MM.1S (cell line): ENCODE measurements at regions not wholly inside any gene's neighbourhood (a gene's known extent, or its start where the extent isn't known, plus 50 kb on each side); places are given as distances from the start of the nearest gene placed in this dataset.

ENCODE experiments used
- DNase-seq: peaks from one replicate; pipeline ENCODE4 v3.0.0-alpha.2; 2015
- H2AFZ ChIP-seq: fragments of 300-600 bp; sonication (generic); 2 replicates; pipeline ENCODE4 v1.6.0; 2016; ENCODE audit warnings: antibody characterized with exemption, low read length
- H3F3A ChIP-seq: fragments of 300-600 bp; sonication (generic); 2 replicates; pipeline ENCODE4 v1.6.1; 2016; ENCODE audit warnings: mild to moderate bottlenecking, antibody characterized with exemption, low read length, moderate library complexity, mixed read lengths; ENCODE audit not compliant: insufficient read depth
- H3K27ac ChIP-seq: fragments of 300-600 bp; sonication (generic); 2 replicates; pipeline ENCODE4 v1.5.1; 2016; ENCODE audit warnings: mild to moderate bottlenecking, low read length
- H3K27me3 ChIP-seq: fragments of 300-600 bp; sonication (generic); replicated peaks from 2 replicates; pipeline ENCODE4 v1.6.0; 2016; ENCODE audit warnings: low read length; ENCODE audit not compliant: insufficient read depth
- H3K36me3 ChIP-seq: fragments of 300-600 bp; sonication (generic); replicated peaks from 2 replicates; pipeline ENCODE4 v1.6.1; 2016; ENCODE audit warnings: mild to moderate bottlenecking, low read length, mixed read lengths; ENCODE audit not compliant: insufficient read depth
- H3K4me1 ChIP-seq: fragments of 300-600 bp; sonication (generic); 2 replicates; pipeline ENCODE4 v1.6.1; 2016; ENCODE audit warnings: low read length, mixed read lengths
- H3K4me2 ChIP-seq: fragments of 300-600 bp; sonication (generic); 2 replicates; pipeline ENCODE4 v1.6.0; 2016; ENCODE audit warnings: low read depth, low read length
- H3K4me3 ChIP-seq: fragments of 300-600 bp; sonication (generic); 2 replicates; pipeline ENCODE4 v1.5.1; 2016; ENCODE audit warnings: low read length, mixed read lengths
- H3K79me2 ChIP-seq: fragments of 300-600 bp; sonication (generic); 2 replicates; pipeline ENCODE4 v1.6.1; 2016; ENCODE audit warnings: mixed run types, low read length, mixed read lengths
- H3K9ac ChIP-seq: fragments of 300-600 bp; sonication (generic); 2 replicates; pipeline ENCODE4 v1.6.1; 2016; ENCODE audit warnings: low read length, mixed read lengths
- H3K9me2 ChIP-seq: fragments of 300-600 bp; sonication (generic); replicated peaks from 2 replicates; pipeline ENCODE4 v1.6.1; 2016; ENCODE audit warnings: mild to moderate bottlenecking, low read length, mixed read lengths; ENCODE audit not compliant: insufficient read depth
- H3K9me3 ChIP-seq: fragments of 300-600 bp; sonication (generic); replicated peaks from 2 replicates; pipeline ENCODE4 v1.6.1; 2016; ENCODE audit warnings: mild to moderate bottlenecking, low read length, mixed read lengths; ENCODE audit not compliant: insufficient read depth
- H4K20me1 ChIP-seq: fragments of 300-600 bp; sonication (generic); 2 replicates; pipeline ENCODE4 v1.6.1; 2016; ENCODE audit warnings: mild to moderate bottlenecking, low read length, moderate library complexity, mixed read lengths; ENCODE audit not compliant: insufficient read depth
- EZH2 ChIP-seq: fragments of 300-600 bp; sonication (generic); optimal IDR thresholded peaks from 2 replicates; pipeline ENCODE3; 2017; ENCODE audit warnings: low read depth, mild to moderate bottlenecking, antibody characterized with exemption, low read length, mixed read lengths
- EZH2phosphoT487 ChIP-seq: fragments of 300-600 bp; sonication (generic); IDR thresholded peaks from 2 replicates; pipeline ENCODE4 v1.6.1; 2018; ENCODE audit warnings: antibody characterized with exemption, low read length
- TF ChIP-seq, protein P1 (sequence below): fragments of 300-600 bp; sonication (generic); IDR thresholded peaks from 2 replicates; pipeline ENCODE4 v1.5.1; 2016; ENCODE audit warnings: antibody characterized with exemption, low read length, mixed read lengths

DNA sequence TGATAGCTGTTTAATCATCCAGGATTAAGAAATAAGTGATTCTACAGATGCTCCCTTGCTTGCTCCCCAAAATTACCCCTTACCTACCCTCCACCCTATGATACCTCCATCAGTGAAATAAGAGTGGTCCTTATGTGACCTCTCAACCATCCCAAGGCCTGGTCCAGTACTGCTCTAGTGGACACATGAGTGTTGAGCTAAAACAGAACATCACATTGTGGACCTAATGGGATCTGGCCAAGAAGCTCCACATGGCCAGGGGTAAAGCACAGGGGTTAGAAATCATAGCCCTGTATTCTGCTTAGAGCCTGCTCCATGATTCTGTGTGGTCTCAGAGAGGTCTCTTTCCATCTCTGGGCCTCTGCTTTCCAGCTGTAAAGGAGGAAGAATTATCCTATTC is 355.6 kb downstream of the TNS1 start:
- Histone ChIP-seq H3K4me1 (no peaks in the 10 kb centered on the region), H3K9me3 (no peaks in the 10 kb centered on the region), H3K36me3 (no peaks in the 10 kb centered on the region), H3F3A (no peaks in the 10 kb centered on the region), H3K9ac (no peak overlapping the region), H3K27me3 (no peaks in the 10 kb centered on the region), H3K4me2 (no peak overlapping the region), H3K79me2 (no peaks in the 10 kb centered on the region), H4K20me1 (no peaks in the 10 kb centered on the region), H3K9me2 (no peaks in the 10 kb centered on the region), H3K27ac (no peak overlapping the region), H3K4me3 (no peak overlapping the region), H2AFZ (no peak overlapping the region)
- no peak for DNase-seq
- TF ChIP-seq EZH2 (no peak), EZH2phosphoT487 (no peak)
- TF ChIP-seq, protein P1, sequence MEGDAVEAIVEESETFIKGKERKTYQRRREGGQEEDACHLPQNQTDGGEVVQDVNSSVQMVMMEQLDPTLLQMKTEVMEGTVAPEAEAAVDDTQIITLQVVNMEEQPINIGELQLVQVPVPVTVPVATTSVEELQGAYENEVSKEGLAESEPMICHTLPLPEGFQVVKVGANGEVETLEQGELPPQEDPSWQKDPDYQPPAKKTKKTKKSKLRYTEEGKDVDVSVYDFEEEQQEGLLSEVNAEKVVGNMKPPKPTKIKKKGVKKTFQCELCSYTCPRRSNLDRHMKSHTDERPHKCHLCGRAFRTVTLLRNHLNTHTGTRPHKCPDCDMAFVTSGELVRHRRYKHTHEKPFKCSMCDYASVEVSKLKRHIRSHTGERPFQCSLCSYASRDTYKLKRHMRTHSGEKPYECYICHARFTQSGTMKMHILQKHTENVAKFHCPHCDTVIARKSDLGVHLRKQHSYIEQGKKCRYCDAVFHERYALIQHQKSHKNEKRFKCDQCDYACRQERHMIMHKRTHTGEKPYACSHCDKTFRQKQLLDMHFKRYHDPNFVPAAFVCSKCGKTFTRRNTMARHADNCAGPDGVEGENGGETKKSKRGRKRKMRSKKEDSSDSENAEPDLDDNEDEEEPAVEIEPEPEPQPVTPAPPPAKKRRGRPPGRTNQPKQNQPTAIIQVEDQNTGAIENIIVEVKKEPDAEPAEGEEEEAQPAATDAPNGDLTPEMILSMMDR: no peak

DNA sequence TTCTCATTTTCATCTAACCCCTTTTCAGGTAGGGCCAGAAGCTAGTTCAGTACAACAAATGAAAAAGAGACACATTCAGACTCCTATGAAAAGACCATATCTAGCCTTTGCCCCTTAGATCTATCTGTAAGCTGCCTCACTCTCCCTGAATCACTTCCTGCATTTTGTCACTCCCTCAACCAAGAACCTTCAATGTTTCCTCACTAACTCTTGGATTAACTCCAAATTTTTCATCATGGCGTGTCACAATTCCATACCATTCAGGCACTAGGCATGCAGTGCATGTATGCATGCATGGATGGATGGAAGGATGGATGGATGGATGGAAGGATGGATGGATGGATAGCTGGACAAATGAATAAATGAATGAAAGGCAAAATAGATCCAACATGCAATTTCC is 356.9 kb downstream of the TNS1 start:
- H3K9ac ChIP-seq: no peak overlapping the region
- H3K4me1 ChIP-seq: no peaks in the 10 kb centered on the region
- H3K9me2 ChIP-seq: no peaks in the 10 kb centered on the region
- H3K27ac ChIP-seq: no peak overlapping the region
- DNase-seq: no peak
- no peaks in the 10 kb centered on the region for H3F3A ChIP-seq
- H3K9me3 ChIP-seq: no peaks in the 10 kb centered on the region
- no peak overlapping the region for H3K4me2 ChIP-seq
- H3K27me3 ChIP-seq: no peaks in the 10 kb centered on the region
- no peaks in the 10 kb centered on the region for H3K79me2 ChIP-seq
- TF ChIP-seq EZH2 (no peak), EZH2phosphoT487 (no peak)
- TF ChIP-seq, protein P1: no peak
- no peaks in the 10 kb centered on the region for H3K36me3 ChIP-seq
- H3K4me3 ChIP-seq: no peak overlapping the region
- no peaks in the 10 kb centered on the region for H4K20me1 ChIP-seq
- no peak overlapping the region for H2AFZ ChIP-seq

DNA sequence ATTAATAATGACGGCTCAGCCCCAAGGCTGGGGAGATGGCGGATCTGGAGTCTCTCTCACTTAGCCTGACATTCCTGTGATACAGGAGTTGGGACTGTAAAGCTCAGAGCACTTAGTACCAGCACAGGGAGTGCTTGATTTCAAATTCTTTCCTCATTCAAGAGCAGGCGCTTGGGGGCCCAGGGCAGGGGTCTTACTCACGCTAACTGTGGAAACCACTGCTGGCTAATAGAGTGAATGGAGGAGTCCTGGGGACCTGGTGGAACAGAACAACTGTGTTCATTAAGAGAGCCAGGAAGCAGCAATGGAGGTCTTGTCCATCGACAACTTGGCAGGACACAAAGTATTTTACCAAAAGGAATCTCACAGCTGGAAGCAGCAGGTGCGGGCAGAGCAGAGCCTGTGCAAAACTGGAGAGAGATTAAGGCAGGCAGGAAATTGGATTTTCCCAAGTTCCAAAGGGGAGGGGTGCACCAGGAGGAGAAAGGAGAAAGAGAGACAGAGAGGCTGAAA is 358.9 kb downstream of the TNS1 start:
- no peak overlapping the region for H3K9ac ChIP-seq
- H3K4me2 ChIP-seq: no peak overlapping the region
- H3K4me1 ChIP-seq: no peaks in the 10 kb centered on the region
- H3K79me2 ChIP-seq: no peaks in the 10 kb centered on the region
- H3K4me3 ChIP-seq: no peak overlapping the region
- H3K27me3 ChIP-seq: no peaks in the 10 kb centered on the region
- no peak overlapping the region for H2AFZ ChIP-seq
- H3F3A ChIP-seq: no peaks in the 10 kb centered on the region
- H3K27ac ChIP-seq: no peak overlapping the region
- H4K20me1 ChIP-seq: no peaks in the 10 kb centered on the region
- no peaks in the 10 kb centered on the region for H3K36me3 ChIP-seq
- no peaks in the 10 kb centered on the region for H3K9me2 ChIP-seq
- no peaks in the 10 kb centered on the region for H3K9me3 ChIP-seq
- DNase-seq: no peak
- TF ChIP-seq, protein P1: no peak
- TF ChIP-seq EZH2 (no peak), EZH2phosphoT487 (no peak)
